ENCODE measurements at regions not wholly inside any gene's neighbourhood (a gene's known extent, or its start where the extent isn't known, plus 50 kb on each side); places are given as distances from the start of the nearest gene placed in this dataset.

GRCh38 chr9:107751567-107752210, 262.1 kb upstream of the KLF4 start (continued):
- TF ChIP-seq KMT2A (CRISPR knock-in tag; IDR thresholded peaks at IDR 0.05) (no peak), ZNF264 (CRISPR knock-in tag; IDR thresholded peaks at IDR 0.05) (no peak), XRCC5 (optimal IDR thresholded peaks at IDR 0.05; ENCODE audit: low read length) (peak; percentile 28), ZNF710 (CRISPR knock-in tag; IDR thresholded peaks at IDR 0.05; ENCODE audit: borderline replicate concordance) (no peak), EP300 (IDR thresholded peaks at IDR 0.05; ENCODE audit: low read depth in 2 of 2, low read length in 2 of 2) (no peak), EP300 (CRISPR knock-in tag; IDR thresholded peaks at IDR 0.05; ENCODE audit: borderline replicate concordance) (no peak), ZNF766 (CRISPR knock-in tag; IDR thresholded peaks at IDR 0.05; ENCODE audit: borderline replicate concordance) (no peak), PRMT3 (CRISPR knock-in tag; IDR thresholded peaks at IDR 0.05; ENCODE audit: borderline replicate concordance, low read depth) (no peak), MEIS2 (CRISPR knock-in tag; IDR thresholded peaks at IDR 0.05) (no peak), FOXC1 (CRISPR knock-in tag; IDR thresholded peaks at IDR 0.05; ENCODE audit: borderline replicate concordance) (no peak), ZNF280D (CRISPR knock-in tag; IDR thresholded peaks at IDR 0.05) (no peak), TARDBP (CRISPR knock-in tag; IDR thresholded peaks at IDR 0.05) (no peak), FIP1L1 (IDR thresholded peaks at IDR 0.05; ENCODE audit: borderline replicate concordance, insufficient read depth, low read depth, low read length) (no peak), ZNF205 (CRISPR knock-in tag; IDR thresholded peaks at IDR 0.05) (peak; percentile 81), ZNF513 (CRISPR knock-in tag; conservative IDR thresholded peaks at IDR 0.05) (no peak), ZNF329 (CRISPR knock-in tag; IDR thresholded peaks at IDR 0.05; ENCODE audit: low read depth) (no peak), MIER3 (CRISPR knock-in tag; IDR thresholded peaks at IDR 0.05; ENCODE audit: borderline replicate concordance) (no peak), SALL1 (CRISPR knock-in tag; IDR thresholded peaks at IDR 0.05) (peak; percentile 38; the same call in 1 of the 2 replicates), ZNF160 (CRISPR knock-in tag; IDR thresholded peaks at IDR 0.05) (no peak), NR3C1 (CRISPR knock-in tag; IDR thresholded peaks at IDR 0.05) (no peak), NFKB2 (CRISPR knock-in tag; IDR thresholded peaks at IDR 0.05; ENCODE audit: borderline replicate concordance) (no peak), SNAPC2 (CRISPR knock-in tag; IDR thresholded peaks at IDR 0.05) (no peak), ZSCAN31 (CRISPR knock-in tag; IDR thresholded peaks at IDR 0.05; ENCODE audit: low read depth) (no peak), ZNF569 (CRISPR knock-in tag; IDR thresholded peaks at IDR 0.05; ENCODE audit: borderline replicate concordance) (no peak), U2AF2 (IDR thresholded peaks at IDR 0.05; ENCODE audit: low read depth, low read length) (no peak), ZNF550 (CRISPR knock-in tag; IDR thresholded peaks at IDR 0.05; ENCODE audit: borderline replicate concordance) (no peak)

Data from HepG2 (cell line).